Dedifferentiated amniotic fluid mesenchymal stem cell (primary cell): ENCODE measurements at regions not wholly inside any gene's neighbourhood (a gene's known extent, or its start where the extent isn't known, plus 50 kb on each side); places are given as distances from the start of the nearest gene placed in this dataset.

Experiments used
- DNase-seq: peaks from one replicate; pipeline ENCODE4 v3.0.0-alpha.2; 2016; ENCODE audit errors: extremely low spot score

DNA sequence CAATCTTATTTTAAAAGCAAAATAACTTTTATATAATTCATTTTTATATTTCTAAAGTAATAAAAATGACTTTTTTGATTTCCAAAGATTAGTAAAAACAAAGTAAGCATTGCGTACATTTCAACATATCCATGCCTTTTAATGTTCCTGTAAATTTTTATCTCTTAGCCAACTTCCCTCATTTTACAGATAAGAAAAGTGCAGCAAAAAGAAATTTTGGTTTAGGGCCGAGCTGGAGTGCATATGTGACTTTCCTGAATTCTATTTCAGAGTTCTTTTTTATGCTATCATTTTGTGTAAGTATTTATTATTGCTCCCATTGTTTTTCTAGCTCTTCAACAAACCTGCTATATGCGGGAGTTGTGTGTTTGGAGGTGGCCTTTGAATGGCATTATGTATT, 195.3 kb downstream of the NHLRC3 start:
- DNase-seq = no peak

DNA sequence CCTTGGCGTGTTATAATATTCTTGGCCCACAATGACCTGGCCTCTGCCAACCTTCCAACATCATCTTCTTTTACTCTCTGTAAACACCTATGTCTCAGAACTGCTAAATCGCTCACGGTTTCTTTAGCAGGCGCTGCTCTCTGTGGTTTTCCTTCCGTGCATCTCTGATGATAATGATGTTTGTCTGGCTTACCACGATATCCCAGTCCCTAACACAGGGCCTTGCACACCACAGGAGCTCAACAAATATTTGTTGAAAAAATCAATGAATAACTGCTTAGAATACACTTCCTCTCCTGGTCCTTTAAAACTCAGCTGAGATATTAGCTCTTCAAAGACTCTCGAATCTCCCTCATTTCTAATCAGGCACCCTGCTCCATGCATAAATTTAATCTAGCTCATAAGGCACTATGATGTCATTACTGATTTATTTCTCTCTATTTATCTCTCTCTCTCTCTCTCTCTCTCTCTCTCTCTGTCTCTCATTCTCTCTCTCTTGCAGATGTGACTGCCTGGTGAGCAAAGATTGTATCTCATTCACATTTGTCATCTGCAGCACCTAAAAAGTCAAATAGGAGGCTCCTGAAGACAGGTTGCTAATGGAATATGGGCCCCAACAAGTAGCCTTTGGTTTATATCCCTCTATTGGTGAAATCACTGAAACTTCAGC, 206.4 kb downstream of the NHLRC3 start:
- DNase-seq = no peak

GRCh38 chr13:39245688-39246087, 207.4 kb downstream of the NHLRC3 start:
- DNase-seq = no peak

DNA sequence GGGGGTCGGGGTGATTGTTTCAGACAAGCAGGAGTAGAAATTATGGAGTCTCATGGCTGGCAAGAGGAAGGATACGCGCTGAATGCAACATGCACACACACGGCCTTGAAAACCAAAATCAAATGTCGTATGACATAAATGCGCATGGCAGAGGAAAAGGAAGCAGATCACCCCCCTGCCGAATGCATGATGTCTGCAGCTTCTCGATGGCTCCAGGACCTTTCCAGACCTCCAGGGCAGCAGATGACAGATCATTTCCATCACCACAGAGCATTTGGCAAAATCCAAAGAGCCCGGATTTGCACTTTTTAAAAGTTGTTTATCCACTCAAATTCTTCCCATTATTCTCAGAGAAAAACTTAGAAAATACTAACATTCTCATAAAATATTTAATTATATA, 211.7 kb downstream of the NHLRC3 start:
- DNase-seq = no peak

DNA sequence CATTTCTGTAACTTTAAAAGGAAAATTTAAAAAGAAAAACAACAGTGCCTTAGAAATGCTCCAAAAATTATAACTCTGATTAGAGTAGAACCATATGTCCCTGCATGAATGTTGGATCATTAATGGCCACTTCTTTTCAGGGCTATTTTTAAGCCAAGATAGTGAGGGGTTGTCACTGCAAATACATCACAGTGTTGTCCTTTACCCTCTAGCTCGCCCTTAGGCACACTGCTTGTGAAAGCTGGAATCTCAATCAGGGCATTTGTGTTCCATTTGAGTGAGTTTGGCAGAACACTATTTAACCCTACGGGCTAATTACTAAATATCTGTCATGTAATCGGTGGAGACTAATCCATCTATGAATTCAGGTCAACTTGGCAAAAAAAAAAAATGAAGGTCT, 212.2 kb downstream of the NHLRC3 start:
- no peak for DNase-seq

GRCh38 chr13:39251340-39251739, 213.1 kb downstream of the NHLRC3 start:
- DNase-seq = no peak

DNA sequence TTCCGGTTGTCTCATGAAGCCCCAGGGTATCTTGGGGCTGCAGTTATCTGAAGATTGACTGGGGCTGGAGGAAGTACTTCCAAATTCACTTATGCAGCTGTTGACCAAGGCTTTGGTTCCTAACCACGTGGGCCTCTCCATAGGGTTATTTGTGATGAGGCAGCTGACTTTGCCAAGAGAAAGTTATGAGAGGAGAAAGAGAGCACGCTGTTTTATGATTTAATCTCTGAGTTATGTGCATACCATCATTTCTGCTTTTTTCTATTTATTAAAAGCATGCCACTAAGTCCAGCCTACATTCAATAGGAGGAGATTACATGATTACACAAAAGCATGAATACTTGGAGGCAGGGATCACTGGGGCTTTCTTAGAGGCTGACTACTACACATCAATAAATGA, 215.5 kb downstream of the NHLRC3 start:
- peak; percentile 61 for DNase-seq

DNA sequence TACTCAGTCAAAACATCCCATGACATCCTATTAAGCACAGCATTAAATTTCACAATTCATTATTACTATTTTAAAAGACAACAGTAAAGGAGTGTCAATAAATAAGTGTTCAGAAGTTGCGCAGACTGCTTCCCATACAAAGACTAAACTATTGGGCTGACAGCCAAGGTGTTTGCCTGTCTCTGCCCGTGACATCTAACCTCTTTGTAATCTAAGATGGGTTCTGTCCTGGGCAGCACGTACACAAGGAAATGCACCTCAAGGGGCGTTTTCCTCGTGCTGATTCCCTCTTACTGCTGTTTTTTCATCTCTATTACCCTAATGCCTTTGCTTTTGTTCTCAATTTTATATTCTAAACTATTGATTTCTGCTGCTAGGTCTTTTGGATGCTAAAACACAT, 216.3 kb downstream of the NHLRC3 start:
- no peak for DNase-seq

DNA sequence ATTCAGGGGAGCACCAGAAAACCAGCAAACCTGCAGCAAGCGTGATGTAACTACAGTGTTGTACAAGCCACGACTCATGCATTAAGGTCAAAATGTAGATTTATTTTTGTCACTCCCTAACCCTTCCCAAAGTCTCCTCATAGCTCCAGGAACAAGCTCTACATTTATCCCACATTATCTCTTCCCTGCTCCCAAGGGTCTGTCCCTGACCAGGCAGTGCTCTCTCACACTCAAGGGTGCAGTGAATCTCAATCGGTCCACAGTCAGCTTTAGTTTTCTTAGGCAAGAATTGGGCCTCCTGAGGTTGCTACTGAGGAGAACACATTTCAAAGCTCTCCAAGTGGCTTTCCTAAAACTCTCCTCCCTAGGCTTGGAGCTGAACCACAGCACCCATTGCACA, 219.4 kb downstream of the NHLRC3 start:
- no peak for DNase-seq

GRCh38 chr13:39259371-39260140, 221.3 kb downstream of the NHLRC3 start:
- no peak for DNase-seq

DNA sequence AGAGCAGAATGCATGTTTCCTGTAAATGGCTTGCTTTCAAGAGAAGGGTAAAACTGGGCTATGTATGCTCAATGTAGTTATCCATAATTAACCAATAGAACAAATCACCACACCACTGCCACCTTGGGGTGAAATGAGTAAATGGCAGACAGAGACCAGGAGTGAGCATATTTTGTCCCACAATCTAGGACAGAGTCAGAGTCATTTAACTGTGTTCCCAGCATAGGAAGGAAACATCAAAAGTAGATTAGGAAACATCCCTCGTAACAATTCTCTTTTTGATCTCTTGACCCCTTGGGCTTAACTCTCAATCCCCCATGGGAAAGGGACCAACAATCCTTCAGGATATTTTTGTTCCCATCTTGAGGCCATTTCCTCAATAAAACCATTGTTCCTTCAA, 224.8 kb downstream of the NHLRC3 start:
- no peak for DNase-seq

DNA sequence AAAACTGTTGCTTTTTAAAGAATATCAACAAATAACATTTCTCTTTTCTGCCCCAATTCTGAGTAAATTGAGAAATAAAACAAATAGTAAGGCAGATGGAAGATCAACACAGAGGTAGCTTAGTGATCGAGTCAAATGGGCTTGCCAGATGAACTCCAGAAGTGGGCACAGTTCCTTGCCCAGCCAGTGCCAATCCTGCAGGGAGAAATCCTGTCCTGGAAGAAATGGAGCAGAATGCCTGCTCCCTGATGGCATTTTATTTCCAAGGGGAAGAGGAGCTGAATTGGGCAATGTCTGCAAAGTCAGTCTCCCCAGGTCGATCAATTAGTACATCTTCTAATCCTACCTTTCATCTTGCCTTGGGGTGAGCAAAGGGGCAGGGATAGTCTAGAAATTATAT, 225.3 kb downstream of the NHLRC3 start:
- DNase-seq = no peak

DNA sequence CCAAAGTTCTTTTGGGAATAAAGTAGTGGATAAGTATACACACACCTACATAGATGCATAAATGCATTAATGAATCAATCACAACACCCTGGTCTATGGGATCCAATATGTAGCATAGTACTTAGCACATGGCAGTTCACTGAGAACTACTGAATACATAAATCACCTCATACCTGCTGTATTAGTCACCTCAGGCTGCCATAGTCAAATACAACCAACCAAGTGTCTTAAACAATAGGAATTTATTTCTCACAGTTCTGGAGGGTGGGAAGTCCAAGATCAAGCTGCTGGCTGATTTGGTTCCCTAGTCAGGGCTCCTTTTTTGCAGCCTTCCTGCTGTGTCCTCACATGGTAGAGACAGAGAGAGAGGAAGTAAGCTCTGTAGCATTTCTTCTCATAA, 228.2 kb downstream of the NHLRC3 start:
- no peak for DNase-seq

DNA sequence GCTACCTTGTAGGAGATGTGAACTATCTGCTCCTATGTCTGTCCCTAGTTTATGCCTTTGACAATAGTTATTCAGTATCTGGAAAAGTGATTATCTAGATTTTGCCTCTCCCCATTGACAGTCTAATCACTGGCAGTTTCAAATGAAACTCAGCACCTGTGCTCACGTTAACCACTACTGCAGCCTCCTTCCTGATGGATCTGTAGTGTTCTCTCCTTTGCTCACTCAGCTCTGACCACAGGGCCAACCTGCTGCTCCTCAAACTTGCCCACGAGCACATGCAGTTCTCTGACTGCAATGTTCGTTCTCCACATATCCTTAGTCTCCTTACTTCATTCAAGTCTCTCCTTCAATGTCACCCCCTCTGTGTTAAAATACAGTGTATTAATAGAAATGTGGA, 230.1 kb downstream of the NHLRC3 start:
- no peak for DNase-seq

DNA sequence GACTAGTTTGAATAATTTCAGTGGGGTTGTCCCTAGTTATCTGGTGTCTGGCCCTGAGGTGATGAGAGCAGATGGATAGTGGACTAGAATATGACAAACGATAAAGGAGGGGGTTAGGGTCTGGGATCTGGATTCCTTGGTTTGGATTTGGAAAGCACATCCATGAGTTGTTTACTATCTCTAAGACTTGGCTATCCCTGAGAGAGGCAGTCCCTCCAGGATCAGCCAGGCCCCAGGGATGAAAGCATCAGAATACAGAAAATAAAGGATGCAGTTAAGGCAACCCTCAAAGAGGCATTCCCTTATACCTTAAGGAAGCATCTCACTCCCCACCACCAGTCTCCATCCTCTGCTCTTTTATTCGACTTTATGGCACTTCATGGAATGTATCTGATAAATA, 230.7 kb downstream of the NHLRC3 start:
- DNase-seq = no peak

GRCh38 chr13:39269411-39269810, 231.2 kb downstream of the NHLRC3 start:
- DNase-seq = no peak

DNA sequence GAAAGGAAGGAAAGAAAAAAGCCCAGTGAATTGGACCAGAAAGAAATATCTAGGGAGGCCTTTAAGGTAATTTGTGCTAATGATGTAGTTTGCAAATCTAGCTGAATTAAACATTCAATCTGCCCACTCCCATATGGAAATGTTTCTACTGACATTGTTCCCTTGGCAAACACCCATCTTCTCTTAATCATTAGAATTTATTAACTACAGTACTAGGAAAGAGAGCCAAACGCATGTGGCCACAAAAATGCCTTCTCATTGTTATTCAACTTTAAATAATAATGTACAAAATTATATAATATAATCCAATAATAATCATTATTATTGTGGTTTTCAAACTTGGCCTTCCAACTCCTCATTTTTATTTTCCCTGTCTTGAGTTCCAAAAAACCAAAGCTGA, 234.7 kb downstream of the NHLRC3 start:
- DNase-seq = no peak

- DNase-seq = no peak
Measured at GRCh38 chr13:39273953-39274738, 235.9 kb downstream of the NHLRC3 start.

- DNase-seq = no peak
Measured at GRCh38 chr13:39274739-39275325, 236.6 kb downstream of the NHLRC3 start.

DNA sequence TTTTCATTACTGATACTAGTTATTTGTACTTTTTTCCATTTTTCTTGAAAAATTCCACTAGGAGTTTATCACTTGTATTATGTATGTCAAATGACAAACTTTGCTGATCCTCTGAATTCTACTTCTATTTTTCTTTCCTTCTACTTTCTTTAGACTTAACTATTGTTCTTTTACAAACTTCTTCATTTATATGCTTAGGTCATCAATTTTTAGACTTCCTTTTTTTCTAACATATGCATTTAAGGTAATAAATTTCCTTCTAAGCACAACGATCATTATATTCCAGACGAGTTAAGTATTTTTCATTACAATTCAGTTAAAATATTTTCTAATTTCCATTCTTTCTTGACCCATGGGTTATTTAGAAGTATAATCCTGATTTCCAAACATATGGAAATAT, 240.8 kb downstream of the NHLRC3 start:
- DNase-seq = no peak

- DNase-seq = no peak
Measured at GRCh38 chr13:39281539-39282150, 243.4 kb downstream of the NHLRC3 start.

DNA sequence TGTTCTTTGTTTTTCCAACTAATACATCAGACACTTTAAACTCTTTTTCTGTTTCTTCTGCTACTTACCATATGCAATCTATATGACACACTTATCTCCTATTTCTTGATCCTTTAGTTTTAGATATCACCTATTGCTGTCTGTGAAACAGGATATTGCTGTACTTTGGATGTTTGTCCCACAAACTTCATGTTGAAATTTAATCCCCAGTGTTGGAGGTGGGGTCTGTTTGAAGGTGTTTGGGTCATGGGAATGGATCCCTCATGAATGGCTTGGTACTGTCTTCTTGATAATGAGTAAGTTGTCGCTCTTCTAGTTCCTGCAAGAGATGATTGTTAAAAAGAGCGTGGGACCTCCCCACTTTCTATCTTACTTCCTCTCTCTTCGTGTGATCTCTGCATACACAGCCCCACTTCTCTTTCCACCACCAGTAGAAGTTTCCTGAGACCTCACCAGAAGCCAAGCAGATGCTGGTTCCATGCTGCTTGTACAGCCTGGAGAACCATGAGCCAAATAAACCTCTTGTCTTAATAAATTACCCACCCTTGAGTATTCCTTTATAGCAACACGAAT, 244.2 kb downstream of the NHLRC3 start:
- no peak for DNase-seq
